Mesodermal cell (in vitro differentiated cells): ENCODE measurements at regions not wholly inside any gene's neighbourhood (a gene's known extent, or its start where the extent isn't known, plus 50 kb on each side); places are given as distances from the start of the nearest gene placed in this dataset.
"Not testable (repeated sequence)": the region's sequence is repeated elsewhere in the genome, so short reads cannot be mapped to it uniquely, and the experiment has no call there.

ENCODE experiments used
- H3K27ac ChIP-seq: 2 replicates; pipeline ENCODE4 v1.7.0; 2013; ENCODE audit warnings: mild to moderate bottlenecking, low read depth, low read length, moderate library complexity; ENCODE audit not compliant: severe bottlenecking
- H3K36me3 ChIP-seq: 2 replicates; pipeline ENCODE4 v1.7.1; 2013; ENCODE audit warnings: mild to moderate bottlenecking, low read length, moderate library complexity; ENCODE audit not compliant: control insufficient read depth, insufficient read depth
- H3K4me1 ChIP-seq: one replicate; pipeline ENCODE4 v1.7.1; 2013; ENCODE audit warnings: mild to moderate bottlenecking, low read length; ENCODE audit not compliant: insufficient read depth, control insufficient read depth, poor library complexity, severe bottlenecking
- H3K4me3 ChIP-seq: 2 replicates; pipeline ENCODE4 v1.7.0; 2013; ENCODE audit warnings: low read length, control low read depth, mild to moderate bottlenecking; ENCODE audit not compliant: insufficient read depth, poor library complexity, severe bottlenecking; ENCODE audit errors: extremely low read depth
- H3K9me3 ChIP-seq: 2 replicates; pipeline ENCODE4 v1.7.1; 2013; ENCODE audit warnings: mild to moderate bottlenecking, low read length, moderate library complexity; ENCODE audit not compliant: control insufficient read depth
- WGBS, 2 experiments: methylation state at CpG; one replicate each; pipeline ENCODE4 v1.1.5; 2013; ENCODE audit warnings: missing lambda C conversion rate in 2 of 2; ENCODE audit not compliant: insufficient coverage in 2 of 2; 5-methylcytosine and 5-hydroxymethylcytosine counted together

- Histone ChIP-seq H3K36me3 (peaks cover 14% of the 10 kb centered on the region), H3K4me1 (peaks cover 13% of the 10 kb centered on the region), H3K4me3 (no peak overlapping the region), H3K27ac (no peak overlapping the region), H3K9me3 (no peaks in the 10 kb centered on the region)
- 93 to 94% methylated on average over 9 to 10 of the region's 10 CpGs for WGBS, 2 experiments
These were observed 91.3 kb upstream of the KCTD7 start for GRCh38 chr7:66537380-66537779.

DNA sequence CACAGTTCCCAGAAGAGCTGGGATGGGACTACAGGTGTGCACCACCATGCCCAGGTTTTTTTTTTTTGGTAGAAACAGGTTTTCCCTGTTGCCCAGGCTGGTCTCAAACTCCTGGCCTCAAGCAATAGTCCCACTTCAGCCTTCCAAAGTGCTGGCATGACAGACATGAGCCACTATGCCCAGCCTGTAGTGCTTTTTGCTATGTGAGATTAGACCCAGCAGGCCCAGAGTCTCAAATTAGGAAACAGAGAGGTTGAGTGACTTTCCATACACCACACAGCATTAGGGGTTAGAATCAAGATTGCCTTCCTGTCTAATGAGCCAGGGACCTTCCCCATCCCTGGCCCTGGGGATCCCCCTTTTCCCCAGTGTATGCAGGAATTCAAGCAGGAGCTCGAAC is 90.8 kb upstream of the KCTD7 start:
- Histone ChIP-seq H3K4me3 (no peak overlapping the region), H3K4me1 (peaks cover 17% of the 10 kb centered on the region), H3K9me3 (no peaks in the 10 kb centered on the region), H3K27ac (no peak overlapping the region), H3K36me3 (peaks cover 14% of the 10 kb centered on the region)
- WGBS, 2 experiments: 71% methylated on average over 1 of the region's 1 CpG; no CpG with 5 or more reads in 1 of the 2 experiments

GRCh38 chr7:66539264-66539623 is 89.4 kb upstream of the KCTD7 start:
- Histone ChIP-seq H3K9me3 (no peaks in the 10 kb centered on the region), H3K27ac (no peak overlapping the region), H3K4me3 (no peak overlapping the region), H3K36me3 (peaks cover 16% of the 10 kb centered on the region), H3K4me1 (peaks cover 29% of the 10 kb centered on the region)
- WGBS, 2 experiments: 93 to 100% methylated on average over 3 of the region's 3 CpGs

- no peak overlapping the region for H3K4me3 ChIP-seq
- peaks cover 29% of the 10 kb centered on the region for H3K4me1 ChIP-seq
- H3K9me3 ChIP-seq: no peaks in the 10 kb centered on the region
- WGBS, 2 experiments: 91 to 95% methylated on average over 6 to 8 of the region's 8 CpGs
- peaks cover 22% of the 10 kb centered on the region for H3K36me3 ChIP-seq
- H3K27ac ChIP-seq: no peak overlapping the region
These were observed 88.7 kb upstream of the KCTD7 start for GRCh38 chr7:66539902-66540375.

DNA sequence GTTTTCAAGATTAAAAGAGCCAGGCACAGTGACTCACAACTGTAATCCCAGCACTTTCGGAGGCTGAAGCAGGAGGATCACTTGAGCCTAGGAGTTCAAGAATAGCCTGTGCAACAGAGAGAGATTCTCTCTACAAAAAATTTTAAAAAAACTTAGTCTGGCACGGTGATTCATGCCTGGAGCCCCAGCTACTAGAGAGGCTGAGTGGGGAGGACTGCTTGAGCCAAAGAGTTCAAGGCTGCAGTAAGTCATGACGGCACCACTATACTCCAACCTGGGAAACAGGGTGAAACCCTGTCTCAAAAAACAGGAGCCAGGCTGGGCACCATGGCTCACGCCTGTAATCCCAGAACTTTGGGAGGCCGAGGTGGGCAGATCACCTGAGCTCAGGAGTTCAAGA is 86.6 kb upstream of the KCTD7 start:
- Histone ChIP-seq H3K27ac (peak overlapping the region; percentile 96), H3K36me3 (peaks cover 36% of the 10 kb centered on the region), H3K9me3 (no peaks in the 10 kb centered on the region), H3K4me1 (peaks cover 21% of the 10 kb centered on the region), H3K4me3 (no peak overlapping the region)
- 89 to 93% methylated on average over 4 to 5 of the region's 5 CpGs for WGBS, 2 experiments

DNA sequence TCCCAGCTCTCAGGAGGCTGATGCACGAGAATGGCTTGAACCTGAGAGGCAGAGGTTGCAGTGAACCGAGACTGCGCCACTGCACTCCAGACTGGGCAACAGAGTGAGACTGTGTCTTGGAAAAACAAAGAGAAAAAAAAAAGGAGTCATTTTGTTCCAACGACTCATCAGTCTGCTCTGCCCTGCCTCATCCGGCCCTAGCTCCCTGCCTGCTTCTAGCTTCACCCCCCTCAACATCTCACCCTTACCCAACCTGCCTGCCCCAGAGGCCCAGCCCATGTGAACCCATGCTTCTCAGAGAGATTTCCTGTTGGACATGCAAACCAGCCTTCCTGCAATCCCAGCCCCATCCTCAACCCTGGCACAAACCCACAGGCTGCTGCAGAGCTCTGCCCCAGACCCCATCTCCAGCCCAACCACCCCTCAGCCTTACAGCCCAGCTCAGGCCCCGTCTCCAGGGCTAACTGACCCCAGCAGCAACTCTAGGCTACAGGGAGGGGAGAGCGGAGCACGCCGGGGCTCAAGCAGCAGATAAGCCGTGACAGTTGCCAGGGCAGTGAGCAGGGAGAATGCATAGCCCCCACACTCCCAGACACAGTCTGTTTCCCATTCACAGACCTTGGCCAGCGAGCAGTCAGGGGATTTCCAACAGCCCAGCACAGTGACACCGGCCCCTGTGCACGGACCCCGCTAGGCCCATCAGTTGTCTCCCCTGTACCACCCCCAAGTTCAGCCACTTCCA is 86.0 kb upstream of the KCTD7 start:
- H3K4me3 ChIP-seq: no peak overlapping the region
- 81% methylated on average over 8 to 10 of the region's 14 CpGs for WGBS, 2 experiments
- H3K4me1 ChIP-seq: peaks cover 21% of the 10 kb centered on the region
- peaks cover 40% of the 10 kb centered on the region for H3K36me3 ChIP-seq
- H3K9me3 ChIP-seq: no peaks in the 10 kb centered on the region
- H3K27ac ChIP-seq: peak overlapping the region; percentile 96

DNA sequence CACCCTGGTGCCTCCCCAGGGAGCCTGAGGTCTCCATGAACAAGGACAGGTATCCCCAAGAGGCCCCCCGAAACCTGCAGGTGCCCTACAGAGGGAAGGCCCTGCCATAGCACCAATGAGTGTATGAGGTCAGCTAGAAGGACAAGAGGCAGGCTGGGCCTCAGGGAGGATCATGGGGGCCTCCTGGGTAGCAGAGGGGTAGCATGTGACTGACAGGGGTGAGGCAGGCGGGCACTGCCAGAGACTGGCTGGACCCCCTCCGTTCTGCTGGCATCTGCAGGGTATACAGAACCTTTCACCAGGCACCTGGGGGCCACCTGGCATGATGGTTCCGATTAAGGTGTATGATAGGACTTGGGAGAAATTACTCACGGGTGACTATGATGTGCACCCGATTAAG is 79.2 kb upstream of the KCTD7 start:
- Histone ChIP-seq H3K9me3 (no peaks in the 10 kb centered on the region), H3K27ac (no peak overlapping the region), H3K4me1 (no peaks in the 10 kb centered on the region), H3K4me3 (no peak overlapping the region), H3K36me3 (peaks cover 86% of the 10 kb centered on the region)
- WGBS, 2 experiments: 94 to 100% methylated on average over 3 to 6 of the region's 6 CpGs

DNA sequence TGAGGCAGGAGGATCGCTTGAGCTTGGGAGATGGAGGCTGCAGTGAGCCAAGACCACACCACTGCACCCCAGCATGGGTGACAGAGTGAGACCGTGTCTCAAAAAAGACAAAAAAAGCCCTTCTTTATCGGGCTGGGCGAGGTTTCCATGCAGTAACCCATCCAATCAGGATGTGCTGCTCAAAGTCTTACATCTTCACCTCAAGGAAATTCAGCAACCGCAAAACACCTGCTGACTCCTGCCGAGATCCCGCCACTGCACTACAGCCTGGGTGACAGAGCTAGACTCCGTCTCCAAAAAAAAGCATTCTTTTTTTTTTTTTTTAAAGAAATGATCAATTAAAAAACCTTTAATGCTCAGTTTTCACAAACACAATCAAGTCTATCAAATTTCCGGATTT is 75.7 kb upstream of the KCTD7 start:
- H3K27ac ChIP-seq: no peak overlapping the region
- peaks cover 88% of the 10 kb centered on the region for H3K36me3 ChIP-seq
- 94 to 100% methylated on average over 6 to 9 of the region's 9 CpGs for WGBS, 2 experiments
- no peaks in the 10 kb centered on the region for H3K9me3 ChIP-seq
- H3K4me3 ChIP-seq: no peak overlapping the region
- H3K4me1 ChIP-seq: no peaks in the 10 kb centered on the region

DNA sequence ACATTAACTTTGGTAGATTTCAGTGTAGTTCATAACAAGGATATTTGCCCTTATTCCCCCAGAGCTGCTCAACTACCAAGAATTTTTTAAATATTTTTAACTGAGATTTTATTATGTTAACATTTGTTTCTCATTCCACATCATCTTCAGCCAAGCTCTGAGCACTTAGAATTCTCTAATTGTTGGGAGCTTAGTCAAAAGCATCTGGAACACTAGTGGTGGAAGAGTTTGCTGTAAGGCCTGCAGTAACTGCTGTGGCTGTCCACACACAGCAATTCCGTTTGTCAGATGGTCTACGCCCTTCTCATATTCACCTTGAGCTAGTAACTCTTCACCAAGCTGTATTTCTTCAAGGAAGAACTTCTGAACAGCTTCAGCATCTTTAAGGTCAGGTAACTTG is 75.0 kb upstream of the KCTD7 start:
- not testable (repeated sequence) for H3K9me3 ChIP-seq, H3K27ac ChIP-seq, H3K4me3 ChIP-seq, H3K4me1 ChIP-seq
- whole genome bisulfite sequencing, 2 experiments: 79% methylated on average over 2 of the region's 2 CpGs; no CpG with 5 or more reads in 1 of the 2 experiments
- peaks cover 90% of the 10 kb centered on the region for H3K36me3 ChIP-seq

- not testable (repeated sequence) for H3K9me3 ChIP-seq, H3K4me1 ChIP-seq, H3K27ac ChIP-seq, H3K4me3 ChIP-seq
- H3K36me3 ChIP-seq: peaks cover 86% of the 10 kb centered on the region
- WGBS, 2 experiments: 92 to 97% methylated on average over 2 to 4 of the region's 8 CpGs
These were observed 74.4 kb upstream of the KCTD7 start for GRCh38 chr7:66554291-66554690.

GRCh38 chr7:66554842-66555430 is 73.7 kb upstream of the KCTD7 start:
- H3K4me1 ChIP-seq, H3K4me3 ChIP-seq, H3K27ac ChIP-seq, H3K9me3 ChIP-seq: not testable (repeated sequence)
- peaks cover 82% of the 10 kb centered on the region for H3K36me3 ChIP-seq
- 94% methylated on average over 3 of the region's 8 CpGs; no CpG with 5 or more reads in 1 of the 2 experiments for WGBS, 2 experiments
